HG03095 (cell line): ENCODE measurements at regions not wholly inside any gene's neighbourhood (a gene's known extent, or its start where the extent isn't known, plus 50 kb on each side); places are given as distances from the start of the nearest gene placed in this dataset.

ENCODE experiments used
- ATAC-seq: cut with Tn5 transposase; IDR thresholded peaks from one replicate; pipeline ENCODE4 v1.9.1; 2021; ENCODE audit warnings: moderate library complexity; ENCODE audit not compliant: unreplicated experiment

DNA sequence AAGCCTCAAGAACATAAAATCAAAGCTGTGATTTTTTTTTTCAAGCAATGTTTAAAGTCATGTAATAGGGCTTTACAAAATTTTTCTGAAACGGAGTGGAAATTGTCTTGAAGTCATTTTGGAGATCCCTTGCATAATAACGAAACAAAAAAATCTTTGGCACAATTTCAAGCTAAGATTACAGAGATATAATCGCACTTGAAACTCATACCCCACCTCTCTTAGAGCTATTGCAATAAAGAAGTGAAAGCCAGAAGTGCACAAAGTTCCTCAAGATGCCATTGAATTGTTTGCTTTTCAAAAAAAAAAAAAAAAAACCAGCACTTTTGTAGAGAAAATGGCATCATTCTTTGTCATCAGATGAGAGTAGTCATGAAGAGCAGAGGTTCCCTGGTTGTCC, 152.3 kb downstream of the PAX3 start:
- no peak for ATAC-seq

DNA sequence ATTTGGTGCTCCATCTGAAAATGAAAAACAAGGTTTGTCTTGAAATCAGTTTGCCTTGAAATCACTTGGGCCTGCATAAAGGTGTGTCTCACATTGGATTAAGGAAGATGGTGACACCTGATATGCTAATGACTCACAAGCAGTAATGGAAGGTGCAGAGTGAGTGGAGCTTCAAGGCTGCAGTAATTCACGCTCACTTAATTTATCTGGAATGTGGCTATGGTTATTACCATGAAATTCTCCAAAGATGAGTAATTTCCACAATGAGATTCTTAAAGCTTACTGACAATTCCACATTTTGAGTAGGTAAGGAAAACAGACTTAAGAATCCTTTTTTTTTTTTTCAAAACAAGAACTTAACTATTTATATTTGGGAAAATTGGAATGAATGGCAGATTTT, 156.8 kb downstream of the PAX3 start:
- no peak for ATAC-seq

DNA sequence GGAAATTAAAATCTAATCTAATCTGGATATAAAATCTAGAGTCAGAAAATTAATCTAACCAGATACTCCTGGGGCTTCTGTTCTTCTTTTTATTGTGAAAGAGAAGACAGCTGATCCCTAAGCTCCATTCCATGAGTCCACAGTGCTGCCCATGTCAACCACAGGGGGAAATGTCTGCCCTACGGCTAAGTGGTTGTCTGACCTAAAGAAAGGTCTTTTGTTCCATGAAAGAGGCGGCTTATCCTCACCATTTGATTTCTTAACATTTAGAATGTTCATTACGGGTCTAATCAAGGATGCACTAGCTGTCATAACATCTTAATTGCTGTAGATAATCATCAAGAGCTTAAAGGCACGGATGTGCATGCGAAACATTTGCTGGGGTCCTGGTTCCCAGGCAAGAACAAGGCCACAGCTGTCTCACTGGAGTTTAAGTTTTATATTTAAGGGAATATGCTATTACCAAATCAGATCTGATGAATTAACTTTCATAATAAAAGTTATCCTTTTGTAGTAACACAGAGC, 162.6 kb downstream of the PAX3 start:
- ATAC-seq, result no peak

DNA sequence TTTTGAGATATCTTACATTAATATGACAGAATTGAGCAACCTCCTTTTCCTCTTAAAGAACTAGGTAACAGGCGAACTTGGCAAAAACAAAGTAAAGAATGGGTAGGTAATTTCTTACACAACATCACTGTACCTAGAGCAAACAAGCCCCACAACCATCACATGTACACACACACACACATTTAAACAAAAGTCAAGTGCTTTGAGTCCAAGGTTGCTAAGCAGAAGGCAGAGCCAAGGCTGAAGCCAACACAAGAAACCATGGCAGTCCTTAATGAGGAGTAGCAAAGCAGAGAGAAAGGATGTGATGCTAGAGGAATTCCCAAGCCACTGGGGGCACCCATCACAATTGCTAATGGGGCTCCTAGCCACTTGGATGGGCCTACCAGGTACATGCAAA, 164.1 kb downstream of the PAX3 start:
- no peak for ATAC-seq

DNA sequence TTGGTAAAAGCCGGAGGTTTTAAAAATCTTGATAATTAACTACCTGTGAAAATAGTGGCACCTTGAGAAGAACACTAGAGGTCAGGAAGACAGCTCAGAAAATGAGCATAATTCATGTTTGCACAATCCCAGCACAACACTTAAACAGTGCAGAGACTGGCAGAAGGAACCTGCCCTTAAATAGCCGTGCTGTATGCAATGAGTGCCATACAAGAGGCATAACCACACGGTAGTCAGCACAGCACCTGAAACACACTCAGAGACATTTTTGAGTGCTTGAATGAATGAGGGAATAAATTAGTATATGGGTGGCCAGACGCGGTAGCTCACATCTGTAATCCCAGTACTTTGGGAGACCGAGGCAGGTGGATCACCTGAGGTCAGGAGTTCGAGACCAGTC, 164.9 kb downstream of the PAX3 start:
- no peak for ATAC-seq

DNA sequence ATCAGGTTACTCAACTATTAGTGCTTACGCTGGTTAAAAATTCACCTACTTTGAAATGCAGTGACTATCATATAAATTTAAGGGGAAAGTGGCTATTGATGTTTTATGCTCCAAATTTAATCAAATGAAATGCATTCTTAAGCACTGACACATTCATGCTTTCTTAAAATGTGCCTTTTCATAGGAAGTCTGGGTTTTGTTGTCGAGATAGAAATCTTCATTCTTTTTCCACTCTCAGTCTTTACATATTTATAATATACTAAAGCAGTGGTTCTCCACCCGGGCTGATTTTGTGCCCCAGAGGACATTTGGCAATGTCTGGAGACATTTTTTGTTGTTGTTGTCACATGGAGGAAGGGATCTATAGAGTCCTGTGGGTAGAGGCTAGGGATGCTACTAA, 167.9 kb downstream of the PAX3 start:
- ATAC-seq, result no peak

DNA sequence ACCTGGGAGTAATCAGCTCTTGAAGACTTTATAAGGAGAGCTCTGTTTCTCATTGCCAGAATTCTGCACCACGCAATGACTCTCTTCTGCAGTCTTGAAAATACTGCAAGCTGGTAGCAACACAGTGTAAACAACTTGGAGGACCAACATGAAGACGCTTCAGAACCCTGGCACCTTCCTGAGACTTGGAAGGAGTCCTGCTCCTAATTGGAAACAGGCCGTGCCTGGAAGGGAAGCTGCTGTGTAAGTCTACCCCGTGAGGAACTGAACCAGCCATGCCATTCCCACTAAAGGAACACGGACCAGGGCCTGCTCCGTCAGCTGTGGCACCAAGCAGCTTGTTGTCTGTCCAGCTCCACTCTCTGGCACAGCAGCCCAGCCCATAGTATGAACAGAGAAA, 171.1 kb downstream of the PAX3 start:
- no peak for ATAC-seq

DNA sequence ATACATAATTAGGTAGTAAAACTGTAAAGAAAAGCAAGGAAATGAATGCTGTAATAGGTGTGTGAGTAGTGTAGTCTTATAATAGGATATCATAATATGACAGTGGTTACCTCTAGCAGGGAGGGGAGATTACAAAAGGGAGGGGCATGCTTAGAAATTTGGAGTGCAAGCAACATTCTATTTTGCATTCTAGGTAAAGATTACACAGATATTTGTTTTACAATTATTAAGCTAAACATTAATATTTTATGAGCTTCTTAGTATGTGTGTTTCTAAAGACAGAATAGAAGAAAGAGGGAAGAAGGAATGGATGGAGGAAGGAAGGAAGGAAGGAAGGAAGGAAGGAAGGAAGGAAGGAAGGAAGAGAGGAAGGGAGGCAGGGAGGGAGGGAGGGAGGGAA, 177.9 kb downstream of the PAX3 start:
- ATAC-seq, result no peak

DNA sequence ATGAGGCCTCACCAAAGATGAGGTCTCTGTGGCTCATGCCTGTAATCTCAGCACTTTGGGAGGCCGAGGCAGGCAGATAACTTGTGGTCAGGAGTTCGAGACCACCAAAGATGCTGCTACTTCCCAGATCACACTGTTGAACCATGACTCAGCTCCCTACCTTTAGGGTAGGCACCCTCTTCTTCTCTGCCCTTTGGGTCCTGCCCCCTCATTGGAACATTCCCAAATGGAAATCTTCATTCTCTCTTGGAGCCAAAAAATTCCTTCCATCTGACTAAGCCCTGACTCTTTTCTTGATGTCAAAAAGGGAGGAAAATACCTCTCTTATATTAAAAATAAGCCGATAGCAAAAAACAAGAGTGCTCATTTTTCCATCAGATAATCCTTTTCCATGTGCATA, 183.5 kb downstream of the PAX3 start:
- ATAC-seq, result no peak

DNA sequence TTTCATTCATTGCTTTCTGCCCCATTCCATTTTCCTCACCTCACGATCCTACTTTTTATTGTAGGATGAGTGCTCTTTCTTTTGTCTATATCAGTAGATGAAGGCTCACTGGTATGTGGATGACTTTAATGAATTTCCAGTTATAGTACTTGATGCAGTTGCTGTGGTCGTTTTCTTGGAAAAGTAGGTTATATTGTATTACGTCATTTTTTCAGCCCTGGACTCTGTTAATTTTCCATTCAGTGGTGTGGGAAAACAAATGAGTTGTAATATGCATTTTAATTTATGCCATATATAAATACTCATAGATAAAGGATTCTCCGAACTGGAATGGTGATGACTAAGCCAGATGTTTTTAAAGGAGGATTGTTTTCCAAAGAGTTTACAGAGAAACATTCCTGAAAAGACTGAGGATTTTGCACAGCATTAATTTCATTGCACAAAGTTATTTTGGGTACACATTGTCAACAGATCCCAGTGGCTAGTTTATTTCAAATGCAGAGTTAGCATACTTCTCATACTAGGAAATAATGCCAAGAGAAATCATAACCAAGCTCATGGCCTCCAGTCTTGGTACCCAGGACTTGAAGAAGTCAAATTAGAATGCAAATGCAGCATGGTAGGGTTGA, 189.7 kb downstream of the PAX3 start:
- no peak for ATAC-seq

DNA sequence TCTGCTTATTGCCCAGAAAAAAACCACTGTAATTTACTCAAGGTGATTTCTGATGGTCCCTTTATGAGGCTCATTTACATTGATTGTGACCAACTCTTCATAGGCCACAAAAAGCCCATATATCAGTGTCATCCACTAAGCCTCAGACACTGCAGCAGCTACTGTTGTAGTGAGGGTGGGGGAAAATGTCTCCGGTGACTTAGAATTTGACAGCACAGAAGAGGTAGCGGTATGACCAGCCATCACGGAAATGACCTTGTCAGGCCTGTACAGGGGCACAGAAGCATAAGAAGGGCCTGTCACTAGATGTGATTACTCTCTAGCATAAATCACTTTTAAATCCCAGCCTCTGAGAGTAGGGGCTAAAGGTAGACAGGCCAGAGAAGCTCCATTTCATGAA, 190.3 kb downstream of the PAX3 start:
- no peak for ATAC-seq

DNA sequence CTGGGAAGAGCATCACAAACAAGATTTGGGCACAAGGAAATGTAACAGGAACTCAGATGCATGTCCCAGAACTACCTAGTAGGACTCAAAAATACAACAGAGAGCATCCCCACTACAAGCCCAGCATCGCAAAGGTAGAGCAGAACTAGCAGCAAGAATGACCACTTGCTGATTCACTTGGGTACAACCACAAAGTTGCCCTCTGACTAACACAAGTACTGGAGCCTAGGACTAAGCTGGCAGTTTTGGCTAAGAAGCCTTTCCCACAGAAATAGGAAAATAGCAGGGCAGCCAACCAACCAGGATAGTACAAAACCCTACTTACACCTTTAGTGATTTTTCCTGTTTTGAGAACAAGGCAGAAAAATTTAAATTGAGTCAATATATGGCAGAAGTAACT, 193.8 kb downstream of the PAX3 start:
- no peak for ATAC-seq

DNA sequence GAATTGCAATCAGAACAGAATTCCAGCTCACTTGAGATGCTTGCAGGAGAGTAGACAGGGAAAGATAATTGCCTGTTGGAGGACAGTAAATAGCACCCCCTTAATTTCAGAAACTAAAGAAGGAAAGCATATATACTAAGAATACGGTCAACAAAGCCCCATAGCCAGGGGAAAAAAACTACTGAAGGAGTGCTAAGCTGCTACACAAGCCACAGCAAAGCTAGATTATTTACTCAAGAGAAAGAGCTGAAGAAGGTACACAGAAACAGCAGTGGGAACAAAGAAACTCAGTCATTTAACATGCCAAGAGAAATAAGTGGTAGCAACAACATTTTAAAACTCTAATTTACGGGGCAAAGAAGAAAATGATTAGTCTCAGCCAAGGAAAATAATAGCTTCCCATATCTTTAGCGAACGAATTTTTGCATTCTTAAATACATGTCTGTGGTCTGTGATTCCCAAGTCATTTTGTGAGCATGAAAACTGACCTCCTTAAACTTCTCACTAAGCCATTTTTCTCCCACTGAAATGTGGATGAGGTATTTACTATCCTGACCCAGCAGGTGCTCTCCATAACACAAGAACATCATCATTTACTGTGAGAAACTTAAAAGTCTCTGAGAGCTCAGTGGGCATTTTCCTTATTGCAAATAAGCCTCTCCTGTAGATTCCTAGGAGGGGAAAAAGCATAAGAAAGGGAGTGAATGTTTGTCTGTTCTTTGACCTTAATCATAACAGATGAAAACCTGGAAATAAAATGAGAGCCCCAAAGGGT, 196.0 kb downstream of the PAX3 start:
- no peak for ATAC-seq

DNA sequence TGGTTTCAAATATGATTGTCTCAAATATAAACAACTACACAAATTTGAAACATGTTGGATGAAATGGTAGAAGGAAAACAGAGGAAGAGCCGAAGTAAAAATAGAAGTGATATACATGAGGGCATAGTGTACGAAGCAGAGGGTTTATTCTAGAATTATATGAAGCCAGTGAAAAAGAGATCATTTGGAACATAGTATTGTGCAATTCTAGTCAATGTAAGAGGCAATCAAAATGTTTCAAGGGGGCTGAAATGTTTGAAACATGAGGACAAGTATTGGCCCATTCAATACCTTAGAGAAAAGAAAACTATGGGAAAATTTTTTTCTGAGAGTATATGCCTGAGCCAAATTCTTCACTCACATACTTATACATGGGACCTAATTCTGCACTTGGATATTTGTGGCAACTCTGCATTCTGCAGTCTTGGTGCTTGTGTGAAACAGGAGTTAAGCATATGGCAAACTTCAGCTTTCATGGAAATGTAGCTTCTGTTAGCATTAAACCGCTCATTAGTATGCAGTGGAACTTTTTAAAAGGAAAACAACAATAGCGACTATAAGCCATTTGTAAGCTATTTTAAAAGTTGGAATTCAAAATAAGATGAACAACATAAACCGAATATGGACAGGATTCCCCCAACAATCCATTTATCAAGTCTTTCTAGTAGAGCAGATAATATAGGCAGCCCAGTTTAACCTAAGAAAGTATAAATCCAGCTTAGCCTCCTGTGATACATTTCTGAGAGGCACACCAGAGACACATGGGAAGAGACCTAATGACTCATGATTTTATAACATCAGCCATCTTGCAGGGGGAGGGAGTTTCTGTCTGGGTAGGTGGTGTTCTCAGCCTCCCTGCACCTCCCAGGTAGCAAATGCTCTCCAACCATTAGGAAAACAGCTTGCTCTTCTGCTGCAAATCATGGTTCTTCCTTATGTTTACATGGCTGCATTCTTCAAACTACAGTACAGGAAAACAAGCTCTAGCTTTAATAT, 197.8 kb downstream of the PAX3 start:
- no peak for ATAC-seq

DNA sequence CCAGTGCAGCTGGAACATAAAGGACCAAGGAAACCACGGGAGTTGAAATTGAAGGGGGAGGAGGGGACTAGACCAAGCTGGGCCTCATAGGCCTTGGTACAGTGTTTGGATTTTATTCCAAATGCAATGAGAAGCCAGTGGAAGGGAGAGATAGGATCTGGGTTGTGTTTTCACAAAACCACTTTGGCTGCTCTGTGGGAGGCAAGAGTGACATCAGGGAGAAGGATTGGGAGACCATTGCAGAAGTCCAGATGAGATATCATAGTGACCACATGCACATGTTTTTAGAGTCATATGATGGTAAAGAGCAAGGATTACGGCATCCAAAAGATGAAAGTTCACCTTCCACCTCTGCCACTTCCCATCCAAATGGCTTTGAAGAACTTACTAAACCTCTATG, 210.2 kb downstream of the PAX3 start:
- ATAC-seq, result no peak

DNA sequence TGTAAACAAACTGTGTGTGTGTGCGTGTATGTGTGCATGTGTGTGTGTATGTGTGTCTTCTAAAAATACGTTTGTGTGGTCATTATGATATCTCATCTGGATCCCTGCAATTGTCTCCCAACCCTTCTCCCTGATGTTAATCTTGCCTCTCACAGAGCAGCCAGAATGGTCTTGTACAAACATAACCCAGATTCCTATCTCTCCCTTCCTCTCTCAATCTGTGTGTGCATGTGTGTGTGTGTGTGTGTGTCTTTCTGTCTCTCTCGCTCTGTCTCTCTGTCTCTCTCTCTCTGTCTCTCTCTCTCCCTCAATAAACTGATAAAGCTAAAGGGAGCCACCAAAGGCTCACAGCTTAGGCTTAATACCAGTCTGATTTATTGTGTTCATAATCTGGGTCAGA, 210.8 kb downstream of the PAX3 start:
- ATAC-seq, result no peak

DNA sequence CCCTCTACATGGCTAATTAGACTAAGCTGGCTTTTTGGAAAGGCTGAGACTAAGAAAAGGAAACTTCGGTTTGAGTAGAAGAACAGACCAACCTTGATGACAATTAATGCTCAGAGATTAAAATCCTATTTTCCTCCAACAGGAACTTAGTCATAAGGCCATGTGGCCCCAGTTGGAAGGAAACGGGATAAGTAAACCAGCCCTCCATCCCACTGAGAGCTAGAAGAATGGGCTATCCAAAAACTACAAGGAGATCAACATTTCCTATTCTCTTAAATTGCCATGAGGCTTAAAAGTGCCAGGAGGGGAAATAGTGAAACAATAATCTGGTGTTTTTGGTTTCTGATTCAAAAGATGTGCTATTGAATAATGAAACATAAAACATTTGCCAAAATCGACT, 216.6 kb downstream of the PAX3 start:
- ATAC-seq, result no peak

DNA sequence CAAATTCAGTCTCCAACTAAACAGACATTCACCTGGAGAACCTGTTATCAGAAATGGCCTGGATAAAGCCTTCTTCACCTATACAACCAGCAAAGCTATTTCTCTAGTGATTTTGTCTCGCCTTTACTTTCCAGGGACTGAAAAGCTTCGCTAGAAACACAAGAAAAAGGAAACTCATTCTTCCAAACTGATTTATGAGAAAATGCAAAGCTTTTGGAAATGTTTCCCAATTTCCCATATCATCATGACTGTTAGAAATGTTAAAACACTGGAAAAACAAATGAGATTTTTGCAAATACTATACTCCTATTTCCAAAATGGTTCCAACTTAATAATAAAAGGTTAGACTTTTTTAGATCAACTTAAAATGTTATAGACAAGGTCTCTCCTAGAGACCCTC, 218.7 kb downstream of the PAX3 start:
- ATAC-seq, result no peak

DNA sequence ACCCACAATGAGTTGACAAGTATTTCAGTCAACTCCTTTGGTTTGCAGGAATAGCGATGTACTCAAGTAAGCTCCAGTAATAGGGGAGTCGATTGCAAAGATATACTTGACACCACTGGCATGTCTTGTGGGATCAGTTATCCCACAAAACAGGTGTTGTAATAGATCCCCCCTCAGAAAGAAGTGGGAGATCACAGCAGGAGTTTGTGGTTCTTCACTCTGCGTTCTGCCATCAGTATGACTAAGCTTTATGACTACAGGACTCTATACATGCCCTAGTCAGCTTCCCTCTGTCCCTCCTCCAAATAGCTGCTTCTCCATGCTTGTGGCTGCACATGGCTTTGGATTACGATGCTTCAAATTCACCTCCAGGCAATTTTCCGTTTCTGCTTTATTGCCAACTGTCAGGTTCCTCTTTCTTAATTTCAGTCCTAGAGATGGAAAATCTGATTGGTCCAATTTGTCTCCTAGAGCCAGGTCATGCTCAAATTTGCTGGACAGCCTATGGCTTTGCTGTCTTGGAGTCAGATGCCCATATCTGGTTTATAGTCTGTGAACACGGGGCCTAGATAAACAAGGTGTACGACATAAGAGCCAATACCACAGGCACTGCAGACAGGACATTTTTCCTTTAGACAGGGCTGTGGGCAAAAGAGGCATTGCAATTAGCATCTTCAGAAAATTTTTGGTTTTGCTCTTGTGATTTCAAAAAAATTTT, 221.7 kb downstream of the PAX3 start:
- no peak for ATAC-seq

DNA sequence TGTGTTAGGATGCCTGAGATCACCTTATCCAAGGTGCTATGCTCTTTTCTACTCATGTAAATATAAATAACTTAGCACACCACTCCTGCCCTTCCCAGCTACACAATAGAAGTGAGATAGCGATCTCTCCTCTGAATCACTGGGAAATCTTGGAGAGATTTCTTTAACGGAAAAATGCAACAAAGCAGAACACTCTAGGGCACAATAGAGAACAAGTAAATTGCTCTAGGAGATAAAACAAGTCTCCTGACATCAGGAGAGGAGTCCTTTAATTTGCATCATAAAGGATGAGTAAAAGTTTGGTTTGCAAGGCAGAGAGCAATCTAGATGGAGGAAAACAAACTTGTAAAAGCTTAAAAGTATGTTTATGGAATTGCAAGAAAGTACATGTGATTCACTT, 224.1 kb downstream of the PAX3 start:
- ATAC-seq, result no peak

DNA sequence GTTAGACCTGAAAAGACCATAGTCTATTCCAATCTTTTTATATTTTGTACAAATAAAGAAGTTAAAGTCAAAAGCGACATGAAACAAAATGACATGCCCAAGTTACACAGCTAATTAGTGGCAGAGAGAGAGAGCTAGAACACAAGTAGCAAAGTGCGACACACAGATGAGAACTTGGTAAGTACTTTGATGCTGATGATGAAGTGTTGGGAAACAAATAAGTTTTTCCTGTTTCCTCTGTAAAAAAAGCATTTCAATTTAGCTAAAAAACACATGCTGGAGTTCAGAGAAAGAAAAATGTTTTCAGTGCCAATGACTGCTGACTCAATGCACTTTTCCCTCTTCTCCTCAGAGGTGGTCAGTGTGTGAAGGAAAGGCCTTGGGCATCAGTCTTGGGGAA, 226.9 kb downstream of the PAX3 start:
- ATAC-seq, result no peak
